22Rv1 (cell line): ENCODE measurements at regions not wholly inside any gene's neighbourhood (a gene's known extent, or its start where the extent isn't known, plus 50 kb on each side); places are given as distances from the start of the nearest gene placed in this dataset.

ENCODE experiments used
- H3K27ac ChIP-seq: fragments of 450-650 bp; 2 replicates; pipeline ENCODE4 v1.5.1; 2017
- ZFX ChIP-seq: fragments of 450-650 bp; IDR thresholded peaks from 2 replicates; pipeline ENCODE4 v1.6.1; 2017; ENCODE audit warnings: antibody characterized with exemption, borderline replicate concordance
- TF ChIP-seq, protein P1 (sequence below): fragments of 450-650 bp; IDR thresholded peaks from 2 replicates; pipeline ENCODE4 v1.5.1; 2017; ENCODE audit warnings: mild to moderate bottlenecking

DNA sequence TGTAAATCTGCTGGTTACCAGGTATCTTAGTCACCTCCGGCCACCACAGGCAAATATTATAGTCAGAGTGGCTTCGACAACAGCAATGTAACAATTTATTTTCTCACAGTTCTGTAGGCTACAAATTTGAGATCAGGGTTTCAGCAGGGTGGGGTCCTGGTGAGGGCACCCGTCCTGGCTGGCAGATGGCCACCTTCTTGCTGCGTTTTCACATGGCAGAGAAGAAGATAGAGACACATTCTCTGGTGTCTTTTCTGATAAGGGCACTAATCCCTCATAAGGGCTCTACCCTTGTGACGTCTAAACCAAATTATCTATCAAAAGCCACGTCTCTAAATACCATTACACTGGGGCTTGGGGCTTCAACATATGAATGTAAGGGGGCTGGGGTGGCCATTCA is 843.2 kb upstream of the FANCL start:
- no peak for TF ChIP-seq ZFX
- TF ChIP-seq, protein P1, sequence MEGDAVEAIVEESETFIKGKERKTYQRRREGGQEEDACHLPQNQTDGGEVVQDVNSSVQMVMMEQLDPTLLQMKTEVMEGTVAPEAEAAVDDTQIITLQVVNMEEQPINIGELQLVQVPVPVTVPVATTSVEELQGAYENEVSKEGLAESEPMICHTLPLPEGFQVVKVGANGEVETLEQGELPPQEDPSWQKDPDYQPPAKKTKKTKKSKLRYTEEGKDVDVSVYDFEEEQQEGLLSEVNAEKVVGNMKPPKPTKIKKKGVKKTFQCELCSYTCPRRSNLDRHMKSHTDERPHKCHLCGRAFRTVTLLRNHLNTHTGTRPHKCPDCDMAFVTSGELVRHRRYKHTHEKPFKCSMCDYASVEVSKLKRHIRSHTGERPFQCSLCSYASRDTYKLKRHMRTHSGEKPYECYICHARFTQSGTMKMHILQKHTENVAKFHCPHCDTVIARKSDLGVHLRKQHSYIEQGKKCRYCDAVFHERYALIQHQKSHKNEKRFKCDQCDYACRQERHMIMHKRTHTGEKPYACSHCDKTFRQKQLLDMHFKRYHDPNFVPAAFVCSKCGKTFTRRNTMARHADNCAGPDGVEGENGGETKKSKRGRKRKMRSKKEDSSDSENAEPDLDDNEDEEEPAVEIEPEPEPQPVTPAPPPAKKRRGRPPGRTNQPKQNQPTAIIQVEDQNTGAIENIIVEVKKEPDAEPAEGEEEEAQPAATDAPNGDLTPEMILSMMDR, result no peak
- H3K27ac ChIP-seq, result no peak overlapping the region

DNA sequence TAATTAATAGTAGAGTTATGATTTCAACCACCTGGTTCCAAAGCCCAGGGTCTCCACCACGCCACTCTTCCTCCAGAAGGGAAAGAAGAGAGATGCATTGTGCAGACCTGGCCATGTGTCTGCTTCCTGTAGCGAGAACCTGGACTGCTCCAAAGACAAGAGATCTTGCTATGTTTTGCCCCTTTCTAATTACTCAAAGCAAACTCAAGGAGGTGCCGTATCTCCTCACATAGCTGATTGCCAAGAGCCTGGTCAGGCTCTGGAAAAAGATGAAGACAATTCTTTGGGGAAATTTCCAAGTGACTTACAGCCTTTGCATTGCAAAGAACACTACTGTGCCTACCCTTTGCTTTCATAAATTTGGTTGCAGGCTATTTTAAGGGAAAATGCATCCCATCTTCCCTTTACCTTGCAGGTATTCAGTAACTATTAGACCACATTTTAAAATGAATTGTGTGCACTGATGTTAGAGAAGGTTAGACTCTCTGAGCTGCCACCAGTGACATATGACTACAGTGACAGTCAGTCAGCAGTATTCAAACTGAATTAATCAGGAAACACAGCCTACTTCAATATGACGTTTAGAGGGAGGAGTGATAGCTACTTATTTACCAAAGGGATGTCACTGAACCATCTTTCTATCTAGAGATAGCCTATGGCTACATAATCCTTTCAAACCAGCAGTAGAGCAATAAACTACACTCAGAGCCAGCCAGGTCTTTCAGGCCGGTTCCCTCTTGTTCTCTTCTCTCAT is 842.1 kb upstream of the FANCL start:
- no peak overlapping the region for H3K27ac ChIP-seq
- no peak for TF ChIP-seq ZFX
- TF ChIP-seq, protein P1, result no peak

DNA sequence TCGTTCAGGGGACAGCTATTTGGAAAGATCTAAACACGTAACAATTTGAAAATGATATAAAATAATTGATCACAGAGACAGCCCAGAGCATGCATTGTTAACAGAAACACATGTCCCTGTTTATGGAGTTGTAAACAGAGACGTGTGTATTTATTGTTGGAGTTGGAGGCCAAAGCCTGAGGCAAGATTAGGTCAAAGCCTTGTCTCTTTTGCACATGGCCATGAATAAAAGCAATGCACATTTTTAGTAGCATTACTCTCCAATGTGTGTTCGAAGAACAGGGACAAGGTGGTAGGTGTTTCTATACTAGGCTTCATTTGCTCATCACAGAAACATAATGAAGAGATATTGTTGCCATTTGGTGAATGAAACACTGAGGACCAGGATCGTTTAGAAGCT is 841.5 kb upstream of the FANCL start:
- TF ChIP-seq, protein P1, result no peak
- TF ChIP-seq ZFX, result no peak
- no peak overlapping the region for H3K27ac ChIP-seq

DNA sequence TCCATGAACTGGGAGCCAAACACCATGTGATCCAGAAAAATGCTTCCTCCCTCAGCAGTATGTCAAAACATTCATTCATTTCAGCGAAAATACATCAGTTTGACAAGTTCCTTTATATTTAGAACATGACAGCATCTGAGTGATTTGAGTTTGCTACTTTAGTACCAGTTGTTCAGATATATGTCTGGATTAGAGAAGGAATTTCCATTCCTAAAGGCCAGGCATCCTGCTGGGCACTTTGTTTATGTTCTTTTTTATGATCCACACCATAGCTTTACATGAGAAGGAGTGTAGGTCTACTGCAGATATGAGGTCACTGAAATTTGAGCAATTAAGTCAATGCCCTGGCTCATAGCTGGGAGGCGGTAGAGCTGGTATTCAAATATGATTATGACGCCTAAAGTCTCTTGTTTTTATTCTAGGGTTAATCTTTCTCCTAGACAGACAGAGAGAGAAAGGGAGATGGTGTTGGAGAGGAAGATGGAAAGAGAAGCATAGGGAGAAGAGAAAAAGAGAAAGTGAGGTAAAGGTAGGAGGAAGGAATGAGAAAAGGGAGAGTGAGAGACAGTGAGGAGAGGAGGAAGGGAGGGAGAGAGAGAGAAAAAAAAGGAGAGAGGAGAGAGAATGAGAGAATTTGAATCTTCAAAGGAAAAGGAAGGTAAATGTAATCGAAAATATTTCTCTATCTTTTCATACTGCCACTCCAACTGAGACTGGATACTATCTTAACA is 839.5 kb upstream of the FANCL start:
- H3K27ac ChIP-seq, result no peak overlapping the region
- TF ChIP-seq, protein P1, result no peak
- TF ChIP-seq ZFX, result no peak

DNA sequence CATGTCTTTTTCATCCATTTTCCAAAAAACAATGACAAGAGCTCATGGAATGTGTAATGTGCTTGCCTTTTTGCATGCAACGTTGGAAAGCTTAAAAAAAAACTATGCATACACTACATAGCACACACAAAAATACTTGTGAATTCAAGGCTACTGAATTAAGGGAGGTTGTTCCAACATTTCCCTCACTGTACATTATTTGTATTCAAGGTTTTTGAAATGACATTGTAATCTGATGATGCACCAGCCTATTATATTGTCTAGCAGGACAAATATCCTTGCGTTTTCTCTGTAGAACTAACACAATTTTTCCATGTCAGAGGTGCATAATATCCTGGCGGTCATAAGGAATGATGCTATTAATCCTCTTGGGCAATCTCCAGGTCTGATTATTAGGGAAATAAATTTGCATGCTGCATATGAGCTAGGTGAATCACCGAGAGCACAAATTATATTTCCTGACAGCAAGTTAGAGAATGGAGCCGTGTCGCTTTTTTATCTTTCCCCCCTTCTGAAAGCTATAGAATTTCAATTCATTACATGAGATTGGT is 836.9 kb upstream of the FANCL start:
- TF ChIP-seq, protein P1, result no peak
- no peak for TF ChIP-seq ZFX
- no peak overlapping the region for H3K27ac ChIP-seq

DNA sequence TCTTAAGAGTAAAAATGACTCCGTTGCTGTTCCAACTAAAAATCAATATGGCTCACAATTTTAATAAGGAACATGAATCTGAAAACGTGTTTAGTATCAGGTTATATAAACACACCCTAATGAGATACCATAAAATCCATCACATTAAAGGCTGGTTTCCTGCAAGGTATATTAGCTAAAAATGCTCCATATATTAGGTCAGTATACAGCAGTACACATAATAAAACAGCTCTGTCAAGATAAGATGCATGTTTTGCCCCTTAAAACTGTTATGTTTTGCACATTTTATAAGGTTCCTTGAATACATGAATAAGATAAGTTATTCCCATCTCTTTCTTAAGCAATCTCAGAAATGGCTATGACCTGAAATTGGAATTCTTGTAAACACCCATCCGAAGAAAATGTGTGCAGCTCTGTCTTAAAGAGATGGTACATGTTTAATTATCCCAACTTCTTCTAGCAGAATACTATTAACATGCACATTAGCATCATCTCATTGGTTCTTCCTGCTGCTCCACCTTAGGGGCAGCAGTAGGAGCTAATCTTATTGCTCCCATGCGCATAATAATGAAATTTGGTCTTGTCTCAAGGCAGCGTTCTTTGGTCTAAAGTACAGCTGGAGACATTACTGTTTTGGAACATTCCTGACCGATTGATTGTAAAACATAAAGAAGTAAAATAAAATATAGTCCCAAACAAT is 836.1 kb upstream of the FANCL start:
- no peak for TF ChIP-seq ZFX
- TF ChIP-seq, protein P1, result no peak
- no peak overlapping the region for H3K27ac ChIP-seq
